ENCODE measurements at regions not wholly inside any gene's neighbourhood (a gene's known extent, or its start where the extent isn't known, plus 50 kb on each side); places are given as distances from the start of the nearest gene placed in this dataset.

DNA sequence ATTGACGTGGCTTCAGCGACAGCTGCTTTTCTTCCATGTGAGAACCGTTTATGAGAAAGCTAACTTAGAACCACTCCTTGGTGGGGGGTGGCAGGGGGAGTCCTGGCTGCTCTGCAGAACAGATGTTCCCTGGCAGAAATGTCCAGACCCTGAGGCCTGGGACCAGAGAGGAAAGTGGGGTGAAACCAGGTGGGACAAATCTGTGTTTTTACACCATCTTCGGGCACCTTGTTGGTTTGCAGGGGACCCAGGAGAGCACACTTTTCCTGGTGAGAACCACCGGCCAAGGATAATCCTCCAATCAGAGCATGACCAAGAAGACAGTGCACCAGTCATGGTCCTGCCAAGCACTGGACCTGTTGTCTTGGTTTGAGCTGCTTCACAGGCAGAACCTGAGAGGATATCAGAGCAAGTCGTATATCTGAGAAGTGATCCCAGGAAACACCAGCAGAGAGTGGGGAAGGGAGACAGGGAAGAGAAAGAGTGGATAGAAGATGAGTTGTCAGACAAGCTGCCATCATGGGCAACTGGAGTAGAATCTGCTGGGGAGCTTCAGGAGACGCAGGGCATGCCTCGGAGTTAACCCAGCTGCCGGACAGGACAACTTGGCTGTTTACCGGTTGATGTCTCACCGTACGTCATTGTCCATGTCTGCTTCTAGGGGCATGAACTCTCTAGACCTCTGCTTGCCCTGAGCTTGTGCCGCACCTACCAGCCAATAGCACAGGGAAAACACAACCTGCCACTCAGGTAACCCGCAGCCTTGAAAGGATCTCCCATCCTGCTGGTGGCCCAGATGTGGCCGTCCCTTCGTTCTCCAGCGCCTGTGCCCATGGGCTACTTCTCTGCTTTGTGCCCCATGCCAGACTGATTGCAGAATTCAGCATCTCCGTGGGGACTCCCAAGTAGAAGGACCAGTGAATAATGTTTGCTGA is 178.4 kb upstream of the MVB12B start:
- TF ChIP-seq EGR1 (IDR thresholded peaks at IDR 0.05; ENCODE audit: low read depth) (no peak), ZNF274 (IDR thresholded peaks at IDR 0.05; ENCODE audit: low read depth, low read length) (no peak), POLR2AphosphoS5 (IDR thresholded peaks at IDR 0.05; ENCODE audit: low read depth, low read length) (no peak), POLR2A (IDR thresholded peaks at IDR 0.05; ENCODE audit: borderline replicate concordance, extremely low read depth, insufficient read depth, insufficient read length) (no peak), EZH2 (IDR thresholded peaks at IDR 0.05) (no peak), RAD21 (IDR thresholded peaks at IDR 0.05; ENCODE audit: low read depth) (no peak), CEBPB (IDR thresholded peaks at IDR 0.05; ENCODE audit: low read depth) (no peak), EZH2phosphoT487 (IDR thresholded peaks at IDR 0.05; ENCODE audit: borderline replicate concordance) (no peak), YY1 (IDR thresholded peaks at IDR 0.05; ENCODE audit: extremely low read depth, insufficient replicate concordance, low read depth, low read length) (no peak), ZFX (IDR thresholded peaks at IDR 0.05) (no peak), SP1 (IDR thresholded peaks at IDR 0.05; ENCODE audit: low read depth) (no peak)
- TF ChIP-seq, protein P1, sequence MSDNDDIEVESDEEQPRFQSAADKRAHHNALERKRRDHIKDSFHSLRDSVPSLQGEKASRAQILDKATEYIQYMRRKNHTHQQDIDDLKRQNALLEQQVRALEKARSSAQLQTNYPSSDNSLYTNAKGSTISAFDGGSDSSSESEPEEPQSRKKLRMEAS (IDR thresholded peaks at IDR 0.05) = no peak
- TF ChIP-seq, protein P2, sequence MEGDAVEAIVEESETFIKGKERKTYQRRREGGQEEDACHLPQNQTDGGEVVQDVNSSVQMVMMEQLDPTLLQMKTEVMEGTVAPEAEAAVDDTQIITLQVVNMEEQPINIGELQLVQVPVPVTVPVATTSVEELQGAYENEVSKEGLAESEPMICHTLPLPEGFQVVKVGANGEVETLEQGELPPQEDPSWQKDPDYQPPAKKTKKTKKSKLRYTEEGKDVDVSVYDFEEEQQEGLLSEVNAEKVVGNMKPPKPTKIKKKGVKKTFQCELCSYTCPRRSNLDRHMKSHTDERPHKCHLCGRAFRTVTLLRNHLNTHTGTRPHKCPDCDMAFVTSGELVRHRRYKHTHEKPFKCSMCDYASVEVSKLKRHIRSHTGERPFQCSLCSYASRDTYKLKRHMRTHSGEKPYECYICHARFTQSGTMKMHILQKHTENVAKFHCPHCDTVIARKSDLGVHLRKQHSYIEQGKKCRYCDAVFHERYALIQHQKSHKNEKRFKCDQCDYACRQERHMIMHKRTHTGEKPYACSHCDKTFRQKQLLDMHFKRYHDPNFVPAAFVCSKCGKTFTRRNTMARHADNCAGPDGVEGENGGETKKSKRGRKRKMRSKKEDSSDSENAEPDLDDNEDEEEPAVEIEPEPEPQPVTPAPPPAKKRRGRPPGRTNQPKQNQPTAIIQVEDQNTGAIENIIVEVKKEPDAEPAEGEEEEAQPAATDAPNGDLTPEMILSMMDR (IDR thresholded peaks at IDR 0.05 in 2 of 3, conservative IDR thresholded peaks at IDR 0.05 in 1 of 3; ENCODE audit: borderline replicate concordance in 1 of 3, insufficient read depth in 1 of 3, low read depth in 2 of 3, low read length in 2 of 3) = no peak
- TF ChIP-seq, protein P3, sequence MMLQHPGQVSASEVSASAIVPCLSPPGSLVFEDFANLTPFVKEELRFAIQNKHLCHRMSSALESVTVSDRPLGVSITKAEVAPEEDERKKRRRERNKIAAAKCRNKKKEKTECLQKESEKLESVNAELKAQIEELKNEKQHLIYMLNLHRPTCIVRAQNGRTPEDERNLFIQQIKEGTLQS (IDR thresholded peaks at IDR 0.05) = no peak

Measured in HCT116 (cell line).